GM12873 (cell line): ENCODE measurements at regions not wholly inside any gene's neighbourhood (a gene's known extent, or its start where the extent isn't known, plus 50 kb on each side); places are given as distances from the start of the nearest gene placed in this dataset.
A peak's percentile ranks its signal among the peaks of the same experiment; 100 is the strongest.

Source experiments
- CTCF ChIP-seq: IDR thresholded peaks from 2 replicates; pipeline ENCODE4 v1.5.1; 2012; ENCODE audit warnings: low read depth, mild to moderate bottlenecking, moderate library complexity, low read length, control low read depth; ENCODE audit not compliant: insufficient read depth; ENCODE audit errors: missing control alignments

DNA sequence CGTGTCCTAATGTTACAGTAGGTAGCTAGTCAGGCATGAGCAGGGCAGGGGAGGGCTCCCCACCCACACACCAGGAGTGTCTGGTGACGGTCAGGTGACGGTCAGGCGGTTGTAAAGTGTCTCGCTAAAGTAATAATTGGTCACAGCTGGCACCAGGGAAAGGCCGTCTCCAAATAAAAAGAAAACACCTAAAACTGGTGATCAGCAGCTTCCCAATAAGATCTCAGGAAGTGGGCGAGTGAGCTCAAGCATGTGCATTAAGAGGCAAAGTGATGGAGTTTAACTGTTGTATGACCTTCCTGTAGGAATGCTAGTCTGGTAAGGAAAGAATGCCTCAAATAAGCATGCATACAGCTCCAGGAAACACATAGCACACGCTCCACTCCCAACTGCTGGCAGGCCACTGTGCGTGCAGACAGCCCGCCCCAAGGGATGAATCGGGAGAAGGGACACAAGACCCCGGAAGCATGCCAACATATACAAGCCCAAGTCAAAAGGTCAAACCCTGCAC is 177.1 kb downstream of the RNF144A start:
- no peak for TF ChIP-seq CTCF

GRCh38 chr2:7096726-7097352 is 179.6 kb downstream of the RNF144A start:
- TF ChIP-seq CTCF = no peak

DNA sequence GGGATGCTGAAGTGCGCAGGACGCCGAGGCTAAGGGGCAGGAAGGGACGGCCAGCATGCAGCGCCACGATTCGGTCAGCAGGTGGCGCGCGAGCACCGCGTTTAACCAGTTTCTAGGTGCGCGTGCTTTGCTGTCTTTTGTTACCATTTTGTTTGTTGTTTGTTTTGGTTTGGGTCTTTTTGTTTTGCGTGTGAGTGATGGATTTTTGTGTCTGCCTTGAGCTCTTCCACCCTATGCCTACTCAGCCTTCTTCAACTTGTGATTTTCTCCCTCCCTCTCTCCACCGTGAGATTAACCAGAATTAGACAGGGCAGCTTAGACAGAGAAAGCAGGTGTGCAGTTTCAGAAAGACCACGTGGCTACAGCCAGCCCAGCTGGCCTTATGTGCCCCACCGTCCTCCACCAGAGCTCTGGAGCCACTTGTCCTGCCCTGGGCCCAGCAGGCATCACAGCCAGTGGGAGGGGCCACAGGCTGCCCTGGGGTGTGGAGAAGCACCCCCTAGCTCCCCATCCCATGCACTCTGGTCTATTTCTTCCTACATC is 180.2 kb downstream of the RNF144A start:
- peak; percentile 99 for TF ChIP-seq CTCF

DNA sequence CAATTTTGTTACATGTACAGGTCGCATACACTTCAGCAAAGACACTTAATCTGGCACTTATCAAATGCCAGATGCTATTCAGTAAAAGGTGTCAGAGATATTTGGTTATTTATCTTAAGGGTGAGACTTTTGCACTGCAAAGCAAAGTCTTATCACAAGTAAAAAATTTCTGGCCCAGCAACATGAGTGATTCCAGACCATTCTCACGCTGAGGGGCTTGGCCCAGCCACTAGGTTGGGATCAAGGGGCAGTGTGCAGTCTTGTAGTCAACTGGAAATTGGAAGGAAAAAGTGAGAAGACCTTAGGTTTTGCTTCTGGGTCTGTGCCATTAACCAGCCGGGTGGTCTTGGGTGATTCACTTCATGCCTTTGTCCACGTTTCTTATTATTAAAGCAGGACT is 181.6 kb downstream of the RNF144A start:
- no peak for TF ChIP-seq CTCF

DNA sequence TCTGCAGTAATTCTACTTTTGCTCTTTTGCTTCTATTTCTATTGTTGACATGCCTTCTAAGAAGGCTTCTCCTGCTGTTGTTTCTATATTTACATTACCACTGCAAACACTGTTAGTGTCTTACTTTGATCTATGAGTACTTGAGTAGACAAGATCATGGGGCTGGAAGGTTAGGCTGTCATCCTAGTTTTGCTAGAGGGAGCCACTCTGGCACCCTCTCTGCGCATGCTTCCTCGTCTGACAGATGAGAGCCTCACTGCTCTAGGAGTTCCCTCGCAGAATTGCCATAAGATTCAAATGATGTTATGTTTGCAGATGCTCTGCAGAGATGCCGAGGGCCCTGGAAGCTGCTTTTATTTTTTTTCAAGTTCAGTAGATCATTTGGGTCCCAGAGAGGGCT is 185.6 kb downstream of the RNF144A start:
- TF ChIP-seq CTCF = no peak

GRCh38 chr2:7108792-7109532 is 191.8 kb downstream of the RNF144A start:
- no peak for TF ChIP-seq CTCF

DNA sequence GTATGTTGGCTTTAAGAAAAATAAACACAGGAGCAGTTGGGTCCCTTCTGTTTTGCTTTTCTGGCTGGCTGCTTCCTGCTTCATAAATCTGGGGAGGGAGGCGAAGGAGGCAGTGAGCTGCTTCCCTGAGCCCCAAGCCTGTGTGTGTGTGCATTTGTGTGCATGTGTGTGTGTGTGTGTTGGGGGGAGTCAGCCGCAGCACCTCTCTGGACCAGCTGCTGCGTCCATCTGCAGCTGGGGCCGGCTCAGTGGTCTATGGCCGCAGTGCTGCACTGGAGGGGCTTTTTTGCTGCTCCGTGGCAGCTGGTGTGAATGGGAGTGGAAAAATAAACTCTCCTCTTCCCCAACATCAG is 192.3 kb downstream of the RNF144A start:
- no peak for TF ChIP-seq CTCF
